ENCODE measurements at regions not wholly inside any gene's neighbourhood (a gene's known extent, or its start where the extent isn't known, plus 50 kb on each side); places are given as distances from the start of the nearest gene placed in this dataset.

GRCh38 chr7:17184805-17185689 is 113.4 kb upstream of the AHR start:
- TF ChIP-seq CTCF (IDR thresholded peaks at IDR 0.05) = no peak
- Histone ChIP-seq H3K4me3 (no peak overlapping the region), H3K9me3 (no peaks in the 10 kb centered on the region), H3K4me1 (ENCODE audit: low read depth) (no peaks in the 10 kb centered on the region), H3K36me3 (ENCODE audit: low read depth) (no peaks in the 10 kb centered on the region)
- intact Hi-C loops (cut with DNase I, micrococcal nuclease) = no loop called here
- ATAC-seq (no peak), DNase-seq (no peak)

DNA sequence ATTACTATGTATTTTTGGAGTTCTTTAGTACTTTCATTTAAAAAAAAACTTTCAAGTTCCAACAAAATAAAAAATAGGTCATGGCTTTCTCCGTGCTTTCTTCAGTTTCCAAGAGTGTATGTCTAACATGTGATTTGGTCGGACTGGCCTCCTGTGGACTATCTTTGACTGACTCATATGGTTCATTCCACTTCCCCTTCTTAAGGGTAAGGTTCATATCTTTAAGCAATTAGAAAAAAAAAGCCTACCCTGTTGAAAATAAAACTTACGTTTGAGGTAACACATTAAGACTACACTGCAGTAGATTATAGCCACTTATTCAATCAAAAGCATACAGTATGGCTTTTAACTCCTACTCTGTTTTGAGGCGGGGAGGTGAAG is 112.8 kb upstream of the AHR start:
- no peaks in the 10 kb centered on the region for H3K4me1 ChIP-seq (ENCODE audit: low read depth)
- intact Hi-C loops (cut with DNase I, micrococcal nuclease) = no loop called here
- DNase-seq (no peak), ATAC-seq (peak; percentile 85)
- H3K4me3 ChIP-seq = no peak overlapping the region
- H3K36me3 ChIP-seq (ENCODE audit: low read depth) = no peaks in the 10 kb centered on the region
- no peaks in the 10 kb centered on the region for H3K9me3 ChIP-seq
- TF ChIP-seq CTCF (IDR thresholded peaks at IDR 0.05) = no peak

DNA sequence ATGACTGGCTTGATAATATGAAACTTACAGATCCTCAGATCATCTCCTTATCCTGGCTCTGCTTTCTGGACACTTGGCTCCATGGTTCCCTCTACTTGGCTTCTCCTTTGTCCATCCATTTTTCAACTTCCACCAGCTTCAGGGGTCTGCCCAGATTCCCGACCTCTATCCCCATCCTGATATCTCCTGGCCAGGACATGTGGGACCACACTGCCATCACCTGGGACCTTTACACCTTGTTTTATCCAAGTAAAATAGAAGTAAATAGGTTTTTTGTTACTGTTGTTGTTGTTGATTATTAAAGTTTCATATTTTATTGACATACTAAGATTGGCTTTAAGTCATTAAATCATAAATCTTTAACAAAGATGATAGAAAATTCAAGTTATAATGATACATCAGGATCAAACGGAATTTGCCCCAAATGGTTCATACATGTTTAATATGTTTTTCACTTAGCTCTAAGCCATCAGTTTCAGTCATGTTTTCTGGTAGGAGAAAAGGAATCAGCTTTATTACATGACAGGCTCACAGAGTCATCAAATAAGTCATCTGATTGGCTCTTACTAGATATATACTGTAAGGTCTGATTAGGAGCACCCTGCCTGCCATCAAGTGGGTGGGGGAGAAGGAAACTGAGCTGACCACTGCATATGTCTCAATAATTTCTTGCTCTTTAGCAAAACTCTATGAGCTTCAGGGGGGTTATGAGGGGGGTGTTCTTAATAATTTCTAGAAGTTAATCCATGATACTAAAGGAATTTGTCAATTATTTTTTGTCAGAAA is 111.5 kb upstream of the AHR start:
- DNase-seq (no peak), ATAC-seq (no peak)
- no peak for TF ChIP-seq CTCF (IDR thresholded peaks at IDR 0.05)
- Histone ChIP-seq H3K36me3 (ENCODE audit: low read depth) (no peaks in the 10 kb centered on the region), H3K9me3 (no peaks in the 10 kb centered on the region), H3K4me1 (ENCODE audit: low read depth) (no peaks in the 10 kb centered on the region), H3K4me3 (no peak overlapping the region)
- intact Hi-C loops (cut with DNase I, micrococcal nuclease) = no loop called here

DNA sequence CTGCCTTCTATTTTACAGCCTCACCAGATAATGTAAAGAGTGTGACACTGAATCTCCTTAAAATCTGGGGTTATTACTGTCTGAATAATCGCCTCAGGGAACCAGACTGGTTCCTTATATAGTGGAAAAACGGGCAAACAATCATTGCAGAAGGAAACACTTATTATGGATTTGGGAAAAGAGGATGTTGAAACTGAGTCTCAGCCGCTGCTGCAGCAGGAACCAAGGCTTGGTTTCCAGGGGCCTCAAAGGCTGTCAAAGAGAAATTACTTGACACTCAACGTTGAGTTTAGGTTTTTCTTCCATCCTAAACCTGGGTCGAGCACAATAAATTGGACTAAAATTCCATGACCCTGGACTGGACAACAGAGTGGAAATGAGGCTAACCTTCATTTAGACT is 103.8 kb upstream of the AHR start:
- ATAC-seq (no peak), DNase-seq (no peak)
- H3K9me3 ChIP-seq = no peaks in the 10 kb centered on the region

DNA sequence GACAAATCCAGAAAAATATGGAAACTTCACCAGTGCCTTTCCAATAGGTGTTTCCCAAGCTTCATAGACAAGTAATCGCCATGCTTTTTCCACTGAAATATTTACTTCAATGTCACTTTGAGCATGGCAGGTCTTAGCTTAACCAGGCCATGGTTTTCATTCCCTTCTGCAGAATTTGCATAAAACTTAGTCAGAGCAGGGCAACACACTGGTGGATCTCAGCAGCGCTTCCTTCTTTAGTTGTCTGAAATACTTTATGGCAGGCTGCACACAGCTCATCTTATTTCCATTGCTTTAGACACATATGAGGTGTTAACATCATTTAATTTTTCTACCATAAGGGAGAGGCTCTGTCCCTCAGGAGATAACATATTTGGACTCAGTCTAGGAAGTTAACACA is 102.9 kb upstream of the AHR start:
- no peak overlapping the region for H3K4me3 ChIP-seq
- H3K4me1 ChIP-seq (ENCODE audit: low read depth) = no peaks in the 10 kb centered on the region
- H3K9me3 ChIP-seq = no peaks in the 10 kb centered on the region
- ATAC-seq (no peak), DNase-seq (no peak)
- intact Hi-C loops (cut with DNase I, micrococcal nuclease) = no loop called here
- TF ChIP-seq CTCF (IDR thresholded peaks at IDR 0.05) = no peak
- H3K36me3 ChIP-seq (ENCODE audit: low read depth) = no peaks in the 10 kb centered on the region

More for the DNA sequence above, 103.8 kb upstream of the AHR start:
- TF ChIP-seq CTCF (IDR thresholded peaks at IDR 0.05) = no peak
- intact Hi-C loops (cut with DNase I, micrococcal nuclease) = no loop called here
- Histone ChIP-seq H3K4me3 (no peak overlapping the region), H3K36me3 (ENCODE audit: low read depth) (no peaks in the 10 kb centered on the region), H3K4me1 (ENCODE audit: low read depth) (no peaks in the 10 kb centered on the region)
